Activated T-cell treated with anti-CD3 and anti-CD28 coated beads, Interleukin-2, amount 50 U/mL, for 4 hours (primary cell): ENCODE measurements at regions not wholly inside any gene's neighbourhood (a gene's known extent, or its start where the extent isn't known, plus 50 kb on each side); places are given as distances from the start of the nearest gene placed in this dataset.

Source experiments
- ATAC-seq, 2 donors: fragments of 200-7000 bp; cut with Tn5 transposase; one replicate each; pipeline ENCODE4 v1.10.0; 2021
- DNase-seq: peaks from one replicate; pipeline ENCODE4 v3.0.0-alpha.2; 2020
- H3K27me3 Mint-ChIP-seq: one replicate; pipeline ENCODE4 v1.8.0; 2021; ENCODE audit warnings: low read depth, mixed read lengths
- H3K36me3 Mint-ChIP-seq: one replicate; pipeline ENCODE4 v1.8.0; 2022; ENCODE audit warnings: mixed read lengths; ENCODE audit not compliant: insufficient read depth
- H3K4me1 Mint-ChIP-seq: one replicate; pipeline ENCODE4 v1.8.0; 2021; ENCODE audit warnings: low read depth, mixed read lengths
- H3K4me3 Mint-ChIP-seq: one replicate; pipeline ENCODE4 v1.8.0; 2021; ENCODE audit warnings: mild to moderate bottlenecking, moderate library complexity, mixed read lengths
- H3K9me3 Mint-ChIP-seq: one replicate; pipeline ENCODE4 v1.8.0; 2021; ENCODE audit warnings: mixed read lengths

- Mint-ChIP-seq H3K36me3 (no peaks in the 10 kb centered on the region), H3K4me3 (no peak overlapping the region), H3K4me1 (no peaks in the 10 kb centered on the region), H3K9me3 (no peaks in the 10 kb centered on the region), H3K27me3 (no peaks in the 10 kb centered on the region)
- ATAC-seq (no peak), DNase-seq (no peak)
Observed at GRCh38 chr6:164455835-164456234, 853.6 kb downstream of the C6orf118 start.

GRCh38 chr6:164453835-164454234 is 855.6 kb downstream of the C6orf118 start:
- Mint-ChIP-seq H3K4me1 (no peaks in the 10 kb centered on the region), H3K36me3 (no peaks in the 10 kb centered on the region), H3K4me3 (no peak overlapping the region), H3K27me3 (no peaks in the 10 kb centered on the region), H3K9me3 (no peaks in the 10 kb centered on the region)
- ATAC-seq, result no peak
- no peak for DNase-seq

GRCh38 chr6:164442572-164442971 is 866.8 kb downstream of the C6orf118 start:
- Mint-ChIP-seq H3K36me3 (no peaks in the 10 kb centered on the region), H3K9me3 (peaks cover 10% of the 10 kb centered on the region), H3K4me1 (no peaks in the 10 kb centered on the region), H3K4me3 (no peak overlapping the region), H3K27me3 (no peaks in the 10 kb centered on the region)
- ATAC-seq (no peak), DNase-seq (no peak)

GRCh38 chr6:164439331-164439730 is 870.1 kb downstream of the C6orf118 start:
- Mint-ChIP-seq H3K27me3 (no peaks in the 10 kb centered on the region), H3K4me3 (no peak overlapping the region), H3K9me3 (peaks cover 10% of the 10 kb centered on the region), H3K4me1 (no peaks in the 10 kb centered on the region), H3K36me3 (no peaks in the 10 kb centered on the region)
- ATAC-seq (no peak), DNase-seq (no peak)

- ATAC-seq, result no peak
- H3K27me3 Mint-ChIP-seq, result no peaks in the 10 kb centered on the region
- H3K9me3 Mint-ChIP-seq, result peaks cover 5% of the 10 kb centered on the region
- DNase-seq, result no peak
- no peaks in the 10 kb centered on the region for H3K4me1 Mint-ChIP-seq
- no peaks in the 10 kb centered on the region for H3K36me3 Mint-ChIP-seq
- no peak overlapping the region for H3K4me3 Mint-ChIP-seq
Observed at GRCh38 chr6:164436976-164437375, 872.4 kb downstream of the C6orf118 start.

GRCh38 chr6:164427728-164428402 is 881.5 kb downstream of the C6orf118 start:
- Mint-ChIP-seq H3K4me3 (no peak overlapping the region), H3K36me3 (no peaks in the 10 kb centered on the region), H3K4me1 (no peaks in the 10 kb centered on the region), H3K9me3 (peaks cover 13% of the 10 kb centered on the region), H3K27me3 (no peaks in the 10 kb centered on the region)
- no peak for DNase-seq
- no peak for ATAC-seq

- no peak overlapping the region for H3K4me3 Mint-ChIP-seq
- peaks cover 16% of the 10 kb centered on the region for H3K9me3 Mint-ChIP-seq
- no peaks in the 10 kb centered on the region for H3K4me1 Mint-ChIP-seq
- no peaks in the 10 kb centered on the region for H3K27me3 Mint-ChIP-seq
- DNase-seq, result no peak
- ATAC-seq, result no peak
- no peaks in the 10 kb centered on the region for H3K36me3 Mint-ChIP-seq
Observed at GRCh38 chr6:164424489-164424888, 884.9 kb downstream of the C6orf118 start.

GRCh38 chr6:164419099-164419498 is 890.3 kb downstream of the C6orf118 start:
- H3K9me3 Mint-ChIP-seq, result peaks cover 16% of the 10 kb centered on the region
- H3K27me3 Mint-ChIP-seq, result no peaks in the 10 kb centered on the region
- no peak for DNase-seq
- H3K4me1 Mint-ChIP-seq, result no peaks in the 10 kb centered on the region
- ATAC-seq, result no peak
- no peak overlapping the region for H3K4me3 Mint-ChIP-seq
- no peaks in the 10 kb centered on the region for H3K36me3 Mint-ChIP-seq

GRCh38 chr6:164418262-164418588 is 891.2 kb downstream of the C6orf118 start:
- no peak overlapping the region for H3K4me3 Mint-ChIP-seq
- ATAC-seq, result no peak
- peaks cover 11% of the 10 kb centered on the region for H3K9me3 Mint-ChIP-seq
- no peaks in the 10 kb centered on the region for H3K4me1 Mint-ChIP-seq
- H3K36me3 Mint-ChIP-seq, result no peaks in the 10 kb centered on the region
- DNase-seq, result no peak
- H3K27me3 Mint-ChIP-seq, result no peaks in the 10 kb centered on the region

- ATAC-seq (no peak), DNase-seq (no peak)
- Mint-ChIP-seq H3K36me3 (no peaks in the 10 kb centered on the region), H3K9me3 (peaks cover 11% of the 10 kb centered on the region), H3K4me3 (no peak overlapping the region), H3K27me3 (no peaks in the 10 kb centered on the region), H3K4me1 (no peaks in the 10 kb centered on the region)
Observed at GRCh38 chr6:164417537-164418261, 891.7 kb downstream of the C6orf118 start.

- no peak for DNase-seq
- Mint-ChIP-seq H3K4me3 (no peak overlapping the region), H3K36me3 (no peaks in the 10 kb centered on the region), H3K4me1 (no peaks in the 10 kb centered on the region), H3K27me3 (no peaks in the 10 kb centered on the region), H3K9me3 (peaks cover 4% of the 10 kb centered on the region)
- no peak for ATAC-seq
Observed at GRCh38 chr6:164415832-164416563, 893.4 kb downstream of the C6orf118 start.

- Mint-ChIP-seq H3K4me3 (no peak overlapping the region), H3K9me3 (peaks cover 4% of the 10 kb centered on the region)
- no peak for ATAC-seq
Observed at GRCh38 chr6:164414695-164415094, 894.7 kb downstream of the C6orf118 start.

GRCh38 chr6:164412566-164412965 is 896.8 kb downstream of the C6orf118 start:
- ATAC-seq (no peak), DNase-seq (no peak)
- peaks cover 4% of the 10 kb centered on the region for H3K9me3 Mint-ChIP-seq

More at GRCh38 chr6:164414695-164415094, 894.7 kb downstream of the C6orf118 start:
- DNase-seq, result no peak
- no peaks in the 10 kb centered on the region for H3K27me3 Mint-ChIP-seq
- H3K36me3 Mint-ChIP-seq, result no peaks in the 10 kb centered on the region
- H3K4me1 Mint-ChIP-seq, result no peaks in the 10 kb centered on the region

GRCh38 chr6:164410017-164410416 is 899.4 kb downstream of the C6orf118 start:
- ATAC-seq (no peak), DNase-seq (no peak)
- peaks cover 5% of the 10 kb centered on the region for H3K9me3 Mint-ChIP-seq
- H3K27me3 Mint-ChIP-seq, result no peaks in the 10 kb centered on the region
- H3K4me1 Mint-ChIP-seq, result no peaks in the 10 kb centered on the region
- no peak overlapping the region for H3K4me3 Mint-ChIP-seq
- no peaks in the 10 kb centered on the region for H3K36me3 Mint-ChIP-seq

More at GRCh38 chr6:164412566-164412965, 896.8 kb downstream of the C6orf118 start:
- no peaks in the 10 kb centered on the region for H3K36me3 Mint-ChIP-seq
- no peak overlapping the region for H3K4me3 Mint-ChIP-seq
- no peaks in the 10 kb centered on the region for H3K4me1 Mint-ChIP-seq
- H3K27me3 Mint-ChIP-seq, result no peaks in the 10 kb centered on the region
